ENCODE measurements at regions not wholly inside any gene's neighbourhood (a gene's known extent, or its start where the extent isn't known, plus 50 kb on each side); places are given as distances from the start of the nearest gene placed in this dataset.

DNA sequence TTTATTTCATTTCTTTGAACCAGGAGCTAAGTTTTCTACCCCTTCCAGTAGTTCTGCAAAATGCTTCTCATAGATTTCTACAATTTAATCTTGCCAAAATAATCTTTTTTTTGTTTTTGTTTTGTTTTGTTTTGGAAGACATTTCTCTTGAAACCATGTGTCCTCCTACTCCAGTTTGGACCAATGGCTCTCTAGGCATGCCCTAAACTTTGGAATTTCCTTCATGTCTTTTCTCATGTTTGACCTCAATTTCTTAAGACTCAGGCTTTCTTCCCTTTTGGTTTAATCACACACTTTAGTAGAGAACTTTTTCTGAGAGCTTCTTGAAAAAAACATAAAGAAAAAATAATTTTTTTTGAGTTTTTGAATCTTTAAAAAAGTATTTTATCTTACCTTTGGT lies 173.8 kb downstream of the GJA1 start:
- H3K27me3 ChIP-seq = no peaks in the 10 kb centered on the region
- no peak overlapping the region for H3K4me3 ChIP-seq
- TF ChIP-seq, protein P1, sequence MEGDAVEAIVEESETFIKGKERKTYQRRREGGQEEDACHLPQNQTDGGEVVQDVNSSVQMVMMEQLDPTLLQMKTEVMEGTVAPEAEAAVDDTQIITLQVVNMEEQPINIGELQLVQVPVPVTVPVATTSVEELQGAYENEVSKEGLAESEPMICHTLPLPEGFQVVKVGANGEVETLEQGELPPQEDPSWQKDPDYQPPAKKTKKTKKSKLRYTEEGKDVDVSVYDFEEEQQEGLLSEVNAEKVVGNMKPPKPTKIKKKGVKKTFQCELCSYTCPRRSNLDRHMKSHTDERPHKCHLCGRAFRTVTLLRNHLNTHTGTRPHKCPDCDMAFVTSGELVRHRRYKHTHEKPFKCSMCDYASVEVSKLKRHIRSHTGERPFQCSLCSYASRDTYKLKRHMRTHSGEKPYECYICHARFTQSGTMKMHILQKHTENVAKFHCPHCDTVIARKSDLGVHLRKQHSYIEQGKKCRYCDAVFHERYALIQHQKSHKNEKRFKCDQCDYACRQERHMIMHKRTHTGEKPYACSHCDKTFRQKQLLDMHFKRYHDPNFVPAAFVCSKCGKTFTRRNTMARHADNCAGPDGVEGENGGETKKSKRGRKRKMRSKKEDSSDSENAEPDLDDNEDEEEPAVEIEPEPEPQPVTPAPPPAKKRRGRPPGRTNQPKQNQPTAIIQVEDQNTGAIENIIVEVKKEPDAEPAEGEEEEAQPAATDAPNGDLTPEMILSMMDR (IDR thresholded peaks at IDR 0.05) = no peak
- DNase-seq (ENCODE audit: low spot score) = no peak
- no peaks in the 10 kb centered on the region for H3K9me3 ChIP-seq
- no peak overlapping the region for H3K27ac ChIP-seq
- no peaks in the 10 kb centered on the region for H3K36me3 ChIP-seq
- no peaks in the 10 kb centered on the region for H3K4me1 ChIP-seq

DNA sequence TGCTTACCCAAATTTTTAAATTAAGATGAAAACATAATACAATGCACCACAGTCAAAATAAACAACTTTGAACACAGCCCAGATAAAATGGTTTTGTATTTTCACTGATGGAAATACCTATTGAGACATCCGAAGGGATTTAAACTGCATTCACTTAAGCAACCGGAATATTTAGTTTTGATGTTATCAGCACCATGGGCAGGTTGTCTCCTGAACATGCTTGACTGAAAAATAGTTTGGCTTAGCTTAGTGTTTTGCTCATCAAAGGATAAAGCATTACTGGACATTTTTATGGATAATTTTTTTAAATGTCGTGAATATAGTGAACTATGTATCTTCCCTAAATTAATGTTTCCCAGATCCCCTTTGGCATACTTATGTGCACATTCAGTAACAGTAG lies 177.5 kb downstream of the GJA1 start:
- Histone ChIP-seq H3K9me3 (no peaks in the 10 kb centered on the region), H3K27me3 (no peaks in the 10 kb centered on the region)

DNA sequence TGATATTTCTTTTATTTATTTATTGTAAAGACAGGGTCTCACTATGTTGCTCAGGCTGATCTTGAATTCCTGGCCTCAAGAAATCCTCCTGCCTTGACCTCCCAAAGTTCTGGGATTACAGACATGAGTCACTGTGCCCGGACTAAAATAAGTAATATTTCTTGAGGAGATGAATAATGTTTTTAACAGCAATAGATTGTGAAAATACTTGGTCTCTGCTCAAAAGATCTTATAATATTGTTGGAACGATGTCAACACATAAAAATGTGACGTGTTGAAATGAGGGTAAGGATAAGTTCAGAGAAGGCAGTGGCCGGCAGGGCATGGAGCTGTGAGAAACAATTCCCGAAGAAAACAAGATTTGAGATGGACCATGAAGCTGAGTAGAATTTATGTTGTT lies 178.7 kb downstream of the GJA1 start:
- TF ChIP-seq, protein P1 (IDR thresholded peaks at IDR 0.05) = no peak
- no peak overlapping the region for H3K4me3 ChIP-seq
- no peak for DNase-seq (ENCODE audit: low spot score)
- H3K27me3 ChIP-seq = no peaks in the 10 kb centered on the region
- no peaks in the 10 kb centered on the region for H3K9me3 ChIP-seq
- H3K36me3 ChIP-seq = no peaks in the 10 kb centered on the region
- no peaks in the 10 kb centered on the region for H3K4me1 ChIP-seq
- no peak overlapping the region for H3K27ac ChIP-seq

More for the DNA sequence above, 177.5 kb downstream of the GJA1 start:
- Histone ChIP-seq H3K36me3 (no peaks in the 10 kb centered on the region), H3K4me1 (no peaks in the 10 kb centered on the region), H3K27ac (no peak overlapping the region), H3K4me3 (no peak overlapping the region)
- no peak for DNase-seq (ENCODE audit: low spot score)
- TF ChIP-seq, protein P1 (IDR thresholded peaks at IDR 0.05) = no peak

DNA sequence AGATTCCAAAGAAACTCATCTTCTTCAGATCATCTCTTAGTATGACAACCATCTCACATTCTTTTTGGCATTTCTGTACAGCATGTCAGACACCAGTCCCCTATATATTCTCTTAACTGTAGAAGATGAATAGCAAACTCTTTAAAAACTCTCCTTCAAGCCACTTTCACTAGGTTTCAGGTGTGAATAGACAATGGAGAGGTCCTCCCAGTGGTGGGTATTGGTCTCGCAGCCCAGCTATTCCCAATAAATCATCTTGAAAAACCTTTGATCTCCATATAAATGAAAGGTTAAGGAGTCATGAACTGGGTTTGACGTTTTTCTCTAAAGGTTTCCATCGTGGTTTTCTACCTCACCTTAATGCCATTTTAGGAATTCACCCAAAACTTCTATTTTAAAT lies 180.0 kb downstream of the GJA1 start:
- Histone ChIP-seq H3K4me1 (no peaks in the 10 kb centered on the region), H3K27ac (no peak overlapping the region), H3K36me3 (no peaks in the 10 kb centered on the region), H3K4me3 (no peak overlapping the region), H3K9me3 (no peaks in the 10 kb centered on the region), H3K27me3 (no peaks in the 10 kb centered on the region)
- TF ChIP-seq, protein P1 (IDR thresholded peaks at IDR 0.05) = no peak
- DNase-seq (ENCODE audit: low spot score) = no peak

DNA sequence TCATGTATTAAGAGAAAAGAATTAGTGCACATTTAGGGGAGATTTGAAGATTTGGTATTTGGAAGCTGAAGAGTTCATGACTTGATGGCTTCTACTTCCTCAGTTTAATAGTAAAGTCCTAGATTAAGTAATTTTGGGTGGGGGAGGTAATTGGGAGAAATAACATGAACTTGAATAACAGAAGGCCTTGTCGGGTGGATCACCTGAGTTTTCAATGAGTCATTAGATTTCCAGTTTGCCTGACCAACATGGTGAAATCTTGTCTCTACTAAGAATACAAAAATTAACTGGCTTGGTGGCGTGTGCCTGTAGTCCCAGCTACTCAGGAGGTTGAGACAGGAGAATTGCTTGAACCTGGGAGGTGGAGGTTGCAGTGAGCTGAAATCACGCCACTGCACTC lies 181.0 kb downstream of the GJA1 start:
- H3K27me3 ChIP-seq = no peaks in the 10 kb centered on the region

DNA sequence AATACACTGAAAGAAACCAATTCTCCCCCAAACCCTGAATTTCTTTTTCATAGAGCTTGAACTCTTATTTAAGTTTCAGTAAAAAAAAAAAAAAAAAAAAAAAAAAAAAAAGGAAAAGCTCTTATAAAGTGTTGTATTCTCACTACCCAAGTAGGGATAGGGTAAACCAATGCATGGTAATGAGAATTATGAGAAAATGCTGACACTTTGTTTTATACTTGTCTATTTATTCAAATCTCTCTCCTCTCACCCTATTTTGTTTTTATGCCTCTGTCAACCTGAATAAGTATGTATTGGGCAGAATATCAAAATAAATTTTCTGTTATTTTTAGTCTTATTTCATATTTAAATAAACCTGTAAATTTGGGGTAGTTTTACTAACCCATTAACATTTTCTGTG lies 181.9 kb downstream of the GJA1 start:
- no peak for DNase-seq (ENCODE audit: low spot score)
- no peaks in the 10 kb centered on the region for H3K4me1 ChIP-seq
- no peak overlapping the region for H3K27ac ChIP-seq
- no peaks in the 10 kb centered on the region for H3K36me3 ChIP-seq
- no peak overlapping the region for H3K4me3 ChIP-seq
- H3K9me3 ChIP-seq = no peaks in the 10 kb centered on the region
- TF ChIP-seq, protein P1 (IDR thresholded peaks at IDR 0.05) = no peak
- no peaks in the 10 kb centered on the region for H3K27me3 ChIP-seq

More for the DNA sequence above, 181.0 kb downstream of the GJA1 start:
- H3K36me3 ChIP-seq = no peaks in the 10 kb centered on the region
- H3K4me1 ChIP-seq = no peaks in the 10 kb centered on the region
- H3K9me3 ChIP-seq = no peaks in the 10 kb centered on the region
- no peak overlapping the region for H3K4me3 ChIP-seq
- no peak overlapping the region for H3K27ac ChIP-seq
- no peak for DNase-seq (ENCODE audit: low spot score)
- TF ChIP-seq, protein P1 (IDR thresholded peaks at IDR 0.05) = no peak
